Amniotic epithelial cell (primary cell): ENCODE measurements at regions not wholly inside any gene's neighbourhood (a gene's known extent, or its start where the extent isn't known, plus 50 kb on each side); places are given as distances from the start of the nearest gene placed in this dataset.
A peak's percentile ranks its signal among the peaks of the same experiment; 100 is the strongest.

Experiments
- DNase-seq: peaks from one replicate; pipeline ENCODE4 v3.0.0-alpha.2; 2010; ENCODE audit warnings: low read depth

- DNase-seq = no peak
Observed at GRCh38 chr11:11173316-11174025, 179.6 kb downstream of the CSNK2A3 start.

GRCh38 chr11:11171854-11172253, 181.2 kb downstream of the CSNK2A3 start:
- no peak for DNase-seq

- DNase-seq = no peak
Observed at GRCh38 chr11:11171285-11171684, 181.8 kb downstream of the CSNK2A3 start.

GRCh38 chr11:11170352-11171084, 182.5 kb downstream of the CSNK2A3 start:
- no peak for DNase-seq

GRCh38 chr11:11169715-11170351, 183.2 kb downstream of the CSNK2A3 start:
- no peak for DNase-seq

GRCh38 chr11:11167806-11168205, 185.2 kb downstream of the CSNK2A3 start:
- no peak for DNase-seq

GRCh38 chr11:11164334-11164690, 188.7 kb downstream of the CSNK2A3 start:
- DNase-seq = no peak

- DNase-seq = no peak
Observed at GRCh38 chr11:11163669-11164333, 189.2 kb downstream of the CSNK2A3 start.

GRCh38 chr11:11163236-11163635, 189.8 kb downstream of the CSNK2A3 start:
- no peak for DNase-seq

- DNase-seq = peak; percentile 38
Observed at GRCh38 chr11:11157185-11157584, 195.9 kb downstream of the CSNK2A3 start.

- no peak for DNase-seq
Observed at GRCh38 chr11:11155962-11156815, 196.9 kb downstream of the CSNK2A3 start.

GRCh38 chr11:11152877-11153276, 200.2 kb downstream of the CSNK2A3 start:
- DNase-seq = no peak

- DNase-seq = no peak
Observed at GRCh38 chr11:11149671-11150459, 203.2 kb downstream of the CSNK2A3 start.

GRCh38 chr11:11148596-11148995, 204.5 kb downstream of the CSNK2A3 start:
- DNase-seq = no peak

GRCh38 chr11:11148104-11148509, 204.9 kb downstream of the CSNK2A3 start:
- DNase-seq = peak; percentile 75

GRCh38 chr11:11146830-11147229, 206.2 kb downstream of the CSNK2A3 start:
- no peak for DNase-seq

- no peak for DNase-seq
Observed at GRCh38 chr11:11143849-11144248, 209.2 kb downstream of the CSNK2A3 start.

- no peak for DNase-seq
Observed at GRCh38 chr11:11142430-11142829, 210.6 kb downstream of the CSNK2A3 start.

- no peak for DNase-seq
Observed at GRCh38 chr11:11141065-11141464, 212.0 kb downstream of the CSNK2A3 start.

- DNase-seq = no peak
Observed at GRCh38 chr11:11140510-11140909, 212.5 kb downstream of the CSNK2A3 start.

GRCh38 chr11:11137339-11137738, 215.7 kb downstream of the CSNK2A3 start:
- no peak for DNase-seq
